ENCODE measurements at regions not wholly inside any gene's neighbourhood (a gene's known extent, or its start where the extent isn't known, plus 50 kb on each side); places are given as distances from the start of the nearest gene placed in this dataset.

GRCh38 chr13:62119739-62120700 is 704.4 kb upstream of the PCDH20 start (continued):
- no peak for TF ChIP-seq EP300 (IDR thresholded peaks at IDR 0.05; ENCODE audit: borderline replicate concordance in 1 of 2, control insufficient read depth in 1 of 2, low read depth in 2 of 2, low read length in 2 of 2)
- no peak for TF ChIP-seq E2F4 (IDR thresholded peaks at IDR 0.05; ENCODE audit: low read depth, low read length)
- no peak for TF ChIP-seq FOXM1 (IDR thresholded peaks at IDR 0.05; ENCODE audit: low read depth, low read length)
- TF ChIP-seq RAD21 (IDR thresholded peaks at IDR 0.05; ENCODE audit: insufficient read depth, low read depth, low read length) = peak; percentile 63
- TF ChIP-seq IKZF1 (conservative IDR thresholded peaks at IDR 0.05) = no peak
- TF ChIP-seq KAT2A (conservative IDR thresholded peaks at IDR 0.05; ENCODE audit: control insufficient read depth, low read depth, low read length) = no peak
- TF ChIP-seq BRCA1 (IDR thresholded peaks at IDR 0.05; ENCODE audit: low read depth, low read length) = no peak
- TF ChIP-seq NR2C2 (IDR thresholded peaks at IDR 0.05; ENCODE audit: borderline replicate concordance, control insufficient read depth, insufficient read length, low read depth) = no peak
- no peak for TF ChIP-seq MTA2 (IDR thresholded peaks at IDR 0.05; ENCODE audit: low read depth)

GRCh38 chr13:62115831-62116230 is 700.2 kb upstream of the PCDH20 start:
- Histone ChIP-seq H3K4me2 (ENCODE audit: control insufficient read depth, insufficient read depth) (no peak overlapping the region), H4K20me1 (ENCODE audit: control insufficient read depth, insufficient read depth) (no peaks in the 10 kb centered on the region), H3K9ac (ENCODE audit: control insufficient read depth, insufficient read depth, low read length) (no peak overlapping the region), H3K4me1 (ENCODE audit: control insufficient read depth, insufficient read depth, low read length) (no peaks in the 10 kb centered on the region), H2AFZ (ENCODE audit: control insufficient read depth, low read depth, low read length) (no peak overlapping the region), H3K27me3 (replicated peaks in 1 of 2; ENCODE audit: control insufficient read depth in 2 of 2, insufficient read depth in 2 of 2, low read length in 1 of 2) (no peaks in the 10 kb centered on the region), H3K4me3 (no peak overlapping the region), H3K9me3 (replicated peaks; ENCODE audit: control insufficient read depth, insufficient read depth, low read length) (no peaks in the 10 kb centered on the region), H3K36me3 (ENCODE audit: control insufficient read depth in 2 of 2, insufficient read depth in 2 of 2, low read length in 1 of 2) (no peaks in the 10 kb centered on the region), H3K27ac (ENCODE audit: control insufficient read depth, insufficient read depth) (no peak overlapping the region), H3K79me2 (ENCODE audit: control insufficient read depth, insufficient read depth, low read length) (no peaks in the 10 kb centered on the region)
- POLR2A ChIA-PET = no interaction called here
- no peak for ATAC-seq
- in situ Hi-C loops (cut with MboI) = no loop called here
- intact Hi-C loops (cut with micrococcal nuclease; ENCODE audit: unreplicated experiment) = loop anchor here (10.0 kb wide), 2 partner anchors 399 to 429 kb away; no protein-coding TSS in a partner anchor
- 12% methylated on average over 4 of the region's 4 CpGs for WGBS (ENCODE audit: insufficient coverage, insufficient replicate concordance, low lambda C conversion rate, missing lambda C conversion rate)
- SMC1A ChIA-PET (ENCODE audit: uncharacterized antibody, unreplicated experiment) = interaction anchor here (0.6 to 6.8 kb wide), 2 partner anchors 110 to 239 kb away, joined by 3 to 103 read pairs; no protein-coding TSS in a partner anchor
- FAIRE-seq = no peak
- RAD21 ChIA-PET (ENCODE audit: unreplicated experiment) = interaction anchor here (0.6 kb wide), 1 partner anchor 1551 kb away, joined by 3 read pairs; no protein-coding TSS in a partner anchor
- CTCF ChIA-PET = interaction anchor here (0.6 kb wide), 1 partner anchor 558 kb away, joined by 3 read pairs; no protein-coding TSS in a partner anchor
- DNase-seq (ENCODE audit: low read depth, low spot score) = no peak
- BruUV-seq (replicated peaks) = no TSS peak
- TF ChIP-seq EP300 (IDR thresholded peaks at IDR 0.05; ENCODE audit: borderline replicate concordance in 1 of 2, control insufficient read depth in 1 of 2, low read depth in 2 of 2, low read length in 2 of 2) (no peak), HDAC6 (IDR thresholded peaks at IDR 0.05; ENCODE audit: unreplicated experiment) (no peak), ZNF274 (IDR thresholded peaks at IDR 0.05; ENCODE audit: insufficient read depth, insufficient read length) (no peak), NRF1 (conservative IDR thresholded peaks at IDR 0.05; ENCODE audit: low read depth, low read length) (no peak), ZBTB33 (IDR thresholded peaks at IDR 0.05) (no peak), RCOR1 (conservative IDR thresholded peaks at IDR 0.05; ENCODE audit: low read depth, low read length) (no peak), WRNIP1 (IDR thresholded peaks at IDR 0.05; ENCODE audit: borderline replicate concordance, low read depth, low read length) (no peak), SREBF2 (IDR thresholded peaks at IDR 0.05; ENCODE audit: low read length) (no peak), NR2C1 (IDR thresholded peaks at IDR 0.05) (no peak), USF2 (IDR thresholded peaks at IDR 0.05; ENCODE audit: borderline replicate concordance, low read depth, low read length) (no peak)
